ENCODE measurements at regions not wholly inside any gene's neighbourhood (a gene's known extent, or its start where the extent isn't known, plus 50 kb on each side); places are given as distances from the start of the nearest gene placed in this dataset.
A peak's percentile ranks its signal among the peaks of the same experiment; 100 is the strongest.
"Not testable (repeated sequence)": the region's sequence is repeated elsewhere in the genome, so short reads cannot be mapped to it uniquely, and the experiment has no call there.

GRCh38 chr1:58064166-58064565 lies 482.4 kb downstream of the OMA1 start:
- no peak for DNase-seq (ENCODE audit: low spot score)

- no peak for DNase-seq (ENCODE audit: low spot score)
Measured at GRCh38 chr1:58063095-58063494, 483.4 kb downstream of the OMA1 start.

DNA sequence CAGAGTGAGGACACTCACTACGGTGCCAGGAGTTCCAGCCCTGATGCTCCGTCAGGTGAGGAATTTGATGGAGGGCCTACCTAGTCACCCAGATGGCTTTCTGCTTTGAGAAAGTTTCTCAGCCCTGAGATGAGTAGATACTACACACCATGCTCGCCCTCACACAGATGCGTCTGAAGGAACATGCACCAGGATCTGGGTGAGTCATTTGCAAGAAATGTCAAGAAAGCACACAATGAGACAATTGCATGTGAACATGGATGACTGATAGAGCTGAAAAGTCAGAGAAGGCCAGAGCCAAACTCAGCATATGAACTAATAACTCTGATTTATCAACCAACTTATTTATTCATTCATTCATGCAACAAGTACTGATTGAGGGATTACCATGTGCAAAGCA lies 483.9 kb downstream of the OMA1 start:
- no peak for DNase-seq (ENCODE audit: low spot score)

GRCh38 chr1:58060559-58061170 lies 485.9 kb downstream of the OMA1 start:
- DNase-seq (ENCODE audit: low spot score), result no peak

GRCh38 chr1:58059789-58060188 lies 486.7 kb downstream of the OMA1 start:
- no peak for DNase-seq (ENCODE audit: low spot score)

DNA sequence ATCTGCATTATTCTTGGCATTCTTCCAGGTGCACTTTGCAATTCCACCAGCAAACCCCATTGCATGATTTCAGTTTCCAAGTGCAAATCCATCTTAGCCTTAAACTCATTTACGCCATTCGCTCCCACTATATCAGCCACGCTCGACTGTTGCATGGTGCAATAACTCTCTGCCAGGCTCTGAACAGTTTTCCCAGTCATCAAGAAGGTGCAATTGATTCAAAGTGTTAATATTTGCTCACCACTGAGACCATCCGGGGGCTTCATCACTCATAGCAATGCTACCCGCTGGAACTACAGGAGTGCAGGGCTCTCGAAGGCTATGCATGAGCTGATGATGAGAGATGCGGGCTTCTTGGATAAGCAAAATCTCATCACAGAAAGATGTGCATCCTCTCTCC lies 488.2 kb downstream of the OMA1 start:
- no peak for DNase-seq (ENCODE audit: low spot score)

GRCh38 chr1:58057826-58058225 lies 488.7 kb downstream of the OMA1 start:
- DNase-seq (ENCODE audit: low spot score), result no peak

GRCh38 chr1:58051187-58051586 lies 495.3 kb downstream of the OMA1 start:
- DNase-seq (ENCODE audit: low spot score), result not testable (repeated sequence)

DNA sequence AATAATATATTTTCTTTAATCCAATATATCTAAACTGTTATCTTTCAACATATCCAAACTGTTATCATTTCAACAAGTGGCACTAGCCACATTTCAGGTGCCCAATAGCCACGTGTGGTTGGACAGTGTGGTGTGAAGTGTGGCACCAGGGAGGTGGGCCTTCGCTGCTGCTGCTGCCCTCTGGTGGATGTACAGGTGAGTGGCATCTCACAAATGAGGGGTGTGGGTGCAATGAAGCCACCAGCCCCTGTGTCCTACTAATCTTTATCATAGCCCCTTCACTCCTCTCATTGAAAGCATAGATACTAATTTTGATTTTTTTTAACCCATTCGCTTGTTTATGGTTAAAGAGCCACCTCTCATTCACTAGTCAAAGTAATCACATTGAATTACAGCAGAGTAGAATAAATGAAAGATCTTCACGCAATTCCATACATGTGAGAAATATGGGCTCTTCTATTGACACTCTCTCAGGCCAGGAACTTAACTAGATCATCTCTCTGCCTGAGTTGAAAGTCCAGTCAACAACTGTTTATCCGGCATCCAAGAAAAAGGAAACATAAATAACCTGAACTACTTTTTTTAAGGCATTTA lies 499.2 kb downstream of the OMA1 start:
- peak; percentile 52 for DNase-seq (ENCODE audit: low spot score)

DNA sequence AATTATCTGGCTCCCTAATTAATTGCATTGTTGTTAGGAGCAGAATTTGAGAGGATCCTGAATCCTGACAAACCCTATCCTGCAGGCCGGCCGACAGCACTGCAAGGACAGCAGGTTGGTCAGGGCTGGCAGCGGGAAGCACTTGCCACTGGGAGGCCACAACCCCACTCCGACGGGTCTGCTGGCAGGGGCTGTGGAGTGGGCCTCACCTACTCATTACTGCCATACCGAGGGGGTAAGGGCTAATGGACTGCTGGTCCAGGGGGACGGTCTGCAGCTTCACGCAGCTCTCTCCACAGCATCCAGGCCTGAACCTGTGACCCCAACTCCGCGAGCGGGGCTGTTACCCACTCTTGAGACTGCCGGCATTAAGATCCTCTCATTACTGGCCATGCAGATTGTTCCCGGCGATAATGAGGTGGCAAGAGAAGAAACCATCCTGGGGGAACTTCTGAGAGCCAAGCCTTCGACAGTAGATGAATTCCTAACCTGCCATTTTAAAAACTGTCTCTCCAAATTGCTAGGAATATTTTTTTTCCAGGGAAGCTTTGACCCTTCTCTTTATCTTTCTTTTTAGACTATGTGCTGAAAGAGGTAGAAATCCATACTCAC lies 501.3 kb downstream of the OMA1 start:
- no peak for DNase-seq (ENCODE audit: low spot score)

DNA sequence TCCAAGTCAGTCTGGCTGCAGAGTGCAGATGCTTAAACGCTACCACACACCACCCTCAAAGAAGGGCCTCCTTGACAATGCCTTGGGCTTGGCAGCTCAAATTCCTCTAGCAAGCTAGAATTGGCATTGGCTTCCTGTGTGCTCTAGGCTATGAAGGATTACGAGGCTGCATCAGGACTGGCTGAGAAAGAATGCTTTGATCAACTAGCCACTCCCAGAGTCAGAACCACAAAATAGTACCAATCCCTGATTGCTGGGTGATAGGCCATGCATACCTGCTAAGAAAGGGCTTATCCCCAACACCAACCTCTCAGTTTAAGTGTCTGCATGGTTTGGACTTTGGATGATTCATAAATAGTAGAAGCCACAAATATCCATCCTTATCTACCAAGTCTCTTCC lies 504.9 kb downstream of the OMA1 start:
- peak; percentile 79 for DNase-seq (ENCODE audit: low spot score)

DNA sequence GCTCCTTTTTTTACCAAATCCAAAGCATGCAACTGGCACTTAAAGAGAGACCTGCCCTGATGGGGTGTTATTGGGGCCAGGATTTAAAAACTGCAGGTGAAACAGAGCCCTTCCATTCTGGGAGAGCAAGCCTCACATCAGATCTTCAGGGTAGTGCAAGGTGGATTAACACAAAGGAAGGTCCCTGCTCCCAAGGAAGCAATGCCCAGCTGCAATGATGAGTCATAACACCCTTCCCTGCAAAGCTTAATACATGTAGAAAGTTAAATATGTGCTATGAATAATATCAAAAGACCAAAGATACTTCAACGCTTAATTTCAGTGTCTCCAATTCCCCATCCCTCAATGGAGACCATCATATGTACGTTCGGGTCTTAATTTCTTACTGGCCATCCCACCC lies 508.0 kb downstream of the OMA1 start:
- DNase-seq (ENCODE audit: low spot score), result no peak

DNA sequence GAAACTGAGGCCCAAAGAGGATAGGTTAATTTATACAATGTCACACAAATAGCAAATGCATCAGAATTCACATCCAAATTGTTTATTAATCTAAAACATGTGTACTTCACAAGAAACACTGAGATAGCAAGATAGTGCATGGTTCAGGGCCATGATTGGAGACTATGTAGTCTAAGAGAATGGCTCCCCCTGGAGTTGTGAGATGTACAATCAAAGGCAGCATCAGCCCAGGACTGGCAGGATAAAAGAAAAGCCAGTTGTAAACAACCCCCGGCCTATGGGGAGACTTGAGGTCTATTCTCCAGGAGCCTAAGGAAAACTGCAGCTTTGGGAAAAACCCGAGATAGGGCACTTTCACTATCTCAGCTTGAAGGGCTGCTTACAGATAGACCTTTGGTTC lies 511.0 kb downstream of the OMA1 start:
- no peak for DNase-seq (ENCODE audit: low spot score)

- DNase-seq (ENCODE audit: low spot score), result no peak
Measured at GRCh38 chr1:58033311-58033710, 513.2 kb downstream of the OMA1 start.

GRCh38 chr1:58032611-58033073 lies 513.9 kb downstream of the OMA1 start:
- DNase-seq (ENCODE audit: low spot score), result no peak

- DNase-seq (ENCODE audit: low spot score), result no peak
Measured at GRCh38 chr1:58031416-58031815, 515.1 kb downstream of the OMA1 start.

- no peak for DNase-seq (ENCODE audit: low spot score)
Measured at GRCh38 chr1:58030456-58030855, 516.1 kb downstream of the OMA1 start.

GRCh38 chr1:58017641-58018040 lies 528.9 kb downstream of the OMA1 start:
- no peak for DNase-seq (ENCODE audit: low spot score)

DNA sequence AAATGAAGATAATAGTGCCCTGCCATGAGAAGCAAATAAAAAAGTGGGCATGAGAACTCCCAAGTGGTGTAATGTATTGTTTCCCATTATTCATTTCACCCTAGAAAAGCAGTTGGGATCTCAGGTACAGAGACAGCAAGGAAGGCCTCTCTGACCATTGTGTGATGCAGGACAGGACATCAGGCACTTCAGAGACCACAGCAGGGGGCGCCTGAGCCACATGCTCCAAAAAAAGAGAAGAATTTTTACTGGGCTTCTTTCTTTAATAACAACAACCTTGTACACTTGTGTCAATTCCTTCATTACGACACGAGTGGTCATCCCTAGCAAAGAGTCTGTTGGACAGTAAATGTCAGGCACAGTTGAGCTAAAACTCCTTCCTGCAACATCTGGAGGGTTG lies 533.3 kb downstream of the OMA1 start:
- peak; percentile 51 for DNase-seq (ENCODE audit: low spot score)

DNA sequence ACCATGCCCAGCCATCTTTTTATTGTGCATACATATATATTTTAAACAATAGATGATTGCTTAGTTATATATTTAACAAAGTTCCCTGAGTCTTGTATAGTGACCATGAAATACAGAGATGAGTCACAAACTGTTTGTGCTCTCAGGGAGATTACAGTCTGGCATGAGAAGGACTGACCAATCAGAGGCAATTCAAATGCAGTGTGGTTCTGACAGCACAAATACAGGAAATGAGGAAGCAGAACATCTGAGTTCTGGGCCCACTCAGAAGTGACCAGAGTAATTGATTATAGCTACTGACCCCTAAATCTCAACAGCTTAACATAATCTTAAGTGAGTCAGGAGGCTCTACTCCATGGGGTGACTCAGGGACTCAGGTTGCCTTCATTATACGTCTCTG lies 534.5 kb downstream of the OMA1 start:
- no peak for DNase-seq (ENCODE audit: low spot score)

DNA sequence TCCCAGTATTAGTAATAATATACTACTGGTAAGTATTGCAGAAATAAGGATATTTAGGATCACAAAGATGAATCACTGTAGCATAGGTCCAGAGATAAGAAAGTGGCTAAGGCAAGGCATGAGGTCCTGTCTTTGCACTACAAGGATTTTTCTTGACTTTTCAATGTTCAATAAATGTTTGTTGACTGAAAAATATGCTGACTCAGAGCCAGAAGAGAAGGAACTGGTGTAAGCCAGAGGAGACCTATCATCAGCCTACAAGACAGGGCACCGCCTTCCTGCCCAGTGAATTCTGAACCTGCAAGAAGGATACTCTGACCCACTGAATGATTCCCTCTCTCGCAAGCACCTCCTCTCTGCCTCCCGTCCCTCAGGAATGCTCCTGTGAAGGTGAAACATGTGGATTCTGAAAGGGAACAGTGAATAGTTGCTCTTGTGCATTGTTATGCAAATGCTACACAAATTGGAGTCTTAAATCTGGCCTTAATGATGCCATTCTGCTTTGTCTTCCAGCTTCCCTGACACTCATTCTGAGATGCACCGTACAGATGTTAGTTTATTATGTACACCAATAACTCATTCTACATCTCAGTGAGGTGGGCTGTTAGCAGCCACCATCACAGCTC lies 540.0 kb downstream of the OMA1 start:
- DNase-seq (ENCODE audit: low spot score), result no peak

DNA sequence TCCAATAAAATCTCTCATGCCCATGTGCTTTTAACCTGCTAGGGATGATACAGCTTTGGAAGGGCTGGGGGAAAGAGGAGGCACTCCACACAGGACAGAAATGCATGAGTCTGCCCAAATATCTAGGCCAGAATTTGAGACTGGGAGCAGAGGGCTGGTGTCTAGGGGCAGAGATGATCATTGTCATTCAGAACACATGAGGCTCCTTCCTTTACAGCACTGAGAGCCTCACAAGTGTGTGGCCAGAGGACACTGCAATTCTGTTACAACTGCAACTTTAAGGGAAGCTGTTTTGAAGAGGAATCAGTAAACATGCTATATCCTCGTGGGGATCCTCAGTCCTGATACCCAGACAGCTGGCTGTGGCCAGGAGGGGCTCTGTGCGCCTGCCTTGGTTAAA lies 541.3 kb downstream of the OMA1 start:
- no peak for DNase-seq (ENCODE audit: low spot score)

DNA sequence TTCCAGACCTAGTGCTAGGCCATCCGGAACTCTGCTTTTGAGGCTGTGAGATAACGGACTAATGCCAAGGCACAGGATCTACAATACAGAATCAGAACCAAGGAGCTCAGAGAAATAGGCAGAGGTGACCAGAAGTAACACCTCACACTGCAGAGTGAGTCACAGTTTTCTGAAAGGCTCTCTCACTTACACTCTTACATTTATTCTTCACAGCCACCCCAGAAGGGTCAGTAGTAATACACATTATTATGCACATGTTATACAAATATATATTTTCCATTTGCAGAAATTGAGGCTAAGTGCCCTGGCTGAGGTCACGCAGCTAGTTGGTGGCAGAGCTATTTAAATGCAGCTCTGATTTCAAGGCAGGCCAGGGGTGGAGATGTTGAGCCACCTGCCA lies 542.5 kb downstream of the OMA1 start:
- DNase-seq (ENCODE audit: low spot score), result no peak

Measured in HT-29 (cell line).